ENCODE measurements at regions not wholly inside any gene's neighbourhood (a gene's known extent, or its start where the extent isn't known, plus 50 kb on each side); places are given as distances from the start of the nearest gene placed in this dataset.

- TF ChIP-seq CTCF (IDR thresholded peaks at IDR 0.05) = no peak
- no peak for TF ChIP-seq POLR2A (IDR thresholded peaks at IDR 0.05; ENCODE audit: low read depth)
- TF ChIP-seq POLR2AphosphoS5 (IDR thresholded peaks at IDR 0.05) = no peak
These were observed 146.3 kb upstream of the RARB start for GRCh38 chr3:25281732-25282126.

Measured in esophagus muscularis mucosa (tissue), 3 donors.